Neural cell (in vitro differentiated cells): ENCODE measurements at regions not wholly inside any gene's neighbourhood (a gene's known extent, or its start where the extent isn't known, plus 50 kb on each side); places are given as distances from the start of the nearest gene placed in this dataset.
"Not testable (repeated sequence)": the region's sequence is repeated elsewhere in the genome, so short reads cannot be mapped to it uniquely, and the experiment has no call there.

ENCODE experiments used
- H2AFZ ChIP-seq: fragments of 200-600, 300-800 bp; sonication (generic), shearing (Covaris generic); 2 replicates; pipeline ENCODE4 v1.6.0; 2014; ENCODE audit warnings: low read depth, mild to moderate bottlenecking, antibody characterized with exemption, low read length, moderate library complexity
- H3F3A ChIP-seq: fragments of 200-600 bp; shearing (Covaris generic); 2 replicates; pipeline ENCODE4 v1.6.1; 2016; ENCODE audit warnings: mild to moderate bottlenecking, moderate library complexity, mixed read lengths, antibody characterized with exemption, low read length; ENCODE audit not compliant: insufficient read depth, poor library complexity, severe bottlenecking
- H3K27ac ChIP-seq: fragments of 200-600, 300-800 bp; sonication (generic), shearing (Covaris generic); 2 replicates; pipeline ENCODE4 v1.5.1; 2014; ENCODE audit warnings: mild to moderate bottlenecking, low read length, moderate library complexity
- H3K27me3 ChIP-seq: fragments of 300-800, 200-600 bp; sonication (generic), shearing (Covaris generic); 2 replicates; pipeline ENCODE4 v1.6.0; 2014; ENCODE audit warnings: mild to moderate bottlenecking, low read depth, low read length, moderate library complexity; ENCODE audit not compliant: insufficient read depth
- H3K36me3 ChIP-seq: fragments of 300-800, 200-600 bp; sonication (generic), shearing (Covaris generic); 2 replicates; pipeline ENCODE4 v1.5.1; 2014; ENCODE audit warnings: mild to moderate bottlenecking, antibody characterized with exemption, low read length, moderate library complexity; ENCODE audit not compliant: insufficient read depth
- H3K4me2 ChIP-seq: fragments of 300-800, 200-600 bp; sonication (generic), shearing (Covaris generic); 2 replicates; pipeline ENCODE4 v1.6.0; 2014; ENCODE audit warnings: mild to moderate bottlenecking, low read length
- H3K4me3 ChIP-seq: fragments of 300-800, 200-600 bp; sonication (generic), shearing (Covaris generic); 2 replicates; pipeline ENCODE4 v1.5.1; 2014; ENCODE audit warnings: mild to moderate bottlenecking, low read length, moderate library complexity
- H3K79me2 ChIP-seq: fragments of 200-600 bp; shearing (Covaris generic); replicated peaks from 2 replicates; pipeline ENCODE4 v1.6.0; 2014; ENCODE audit warnings: mild to moderate bottlenecking, low read length, moderate library complexity; ENCODE audit not compliant: insufficient read depth
- H3K9ac ChIP-seq: fragments of 300-800, 200-600 bp; sonication (generic), shearing (Covaris generic); 2 replicates; pipeline ENCODE4 v1.6.1; 2016; ENCODE audit warnings: mild to moderate bottlenecking, low read length, mixed read lengths
- H3K9me2 ChIP-seq: fragments of 200-600 bp; shearing (Covaris generic); 2 replicates; pipeline ENCODE4 v1.6.1; 2016; ENCODE audit warnings: mild to moderate bottlenecking, low read length, mixed read lengths; ENCODE audit not compliant: insufficient read depth
- H3K9me3 ChIP-seq: fragments of 200-600, 300-800 bp; sonication (generic), shearing (Covaris generic); 2 replicates; pipeline ENCODE4 v1.6.1; 2016; ENCODE audit warnings: mild to moderate bottlenecking, mixed run types, low read length, moderate library complexity, mixed read lengths
- H4K20me1 ChIP-seq: fragments of 200-600 bp; shearing (Covaris generic); 2 replicates; pipeline ENCODE4 v1.6.1; 2016; ENCODE audit warnings: mild to moderate bottlenecking, mixed run types; ENCODE audit not compliant: insufficient read depth
- CTCF ChIP-seq: fragments of 450-650 bp; IDR thresholded peaks from 2 replicates; pipeline ENCODE4 v1.5.1; 2014; ENCODE audit warnings: antibody characterized with exemption, mild to moderate bottlenecking, moderate library complexity; ENCODE audit not compliant: poor library complexity, severe bottlenecking
- EP300 ChIP-seq: fragments of 450-650 bp; conservative IDR thresholded peaks from 2 replicates; pipeline ENCODE4 v1.6.1; 2014; ENCODE audit warnings: antibody characterized with exemption, mild to moderate bottlenecking, moderate library complexity; ENCODE audit not compliant: poor library complexity, severe bottlenecking
- EZH2 ChIP-seq: fragments of 200-600, 300-800 bp; shearing (Covaris generic), sonication (generic); IDR thresholded peaks from 2 replicates; pipeline ENCODE4 v1.6.1; 2014; ENCODE audit warnings: antibody characterized with exemption, low read length, borderline replicate concordance, mild to moderate bottlenecking; ENCODE audit not compliant: insufficient read depth, poor library complexity, severe bottlenecking
- MXI1 ChIP-seq: fragments of 450-650 bp; conservative IDR thresholded peaks from 2 replicates; pipeline ENCODE4 v1.6.1; 2014; ENCODE audit warnings: antibody characterized with exemption, mild to moderate bottlenecking; ENCODE audit not compliant: poor library complexity, severe bottlenecking
- POLR2AphosphoS5 ChIP-seq: IDR thresholded peaks from 2 replicates; pipeline ENCODE4 v1.6.1; 2012
- RAD21 ChIP-seq: fragments of 450-650 bp; conservative IDR thresholded peaks from 2 replicates; pipeline ENCODE4 v1.6.1; 2014; ENCODE audit warnings: antibody characterized with exemption, mild to moderate bottlenecking, moderate library complexity
- SMC3 ChIP-seq: fragments of 450-650 bp; conservative IDR thresholded peaks from 2 replicates; pipeline ENCODE4 v1.6.1; 2014; ENCODE audit warnings: antibody characterized with exemption, mild to moderate bottlenecking, moderate library complexity; ENCODE audit not compliant: poor library complexity
- TAF1 ChIP-seq: IDR thresholded peaks from 2 replicates; pipeline ENCODE4 v1.6.1; 2012; ENCODE audit warnings: low read depth
- TF ChIP-seq, protein P1 (sequence below): IDR thresholded peaks from 2 replicates; pipeline ENCODE4 v1.6.1; 2012; ENCODE audit warnings: borderline replicate concordance

- Histone ChIP-seq H3K9me3 (no peaks in the 10 kb centered on the region), H3F3A (no peaks in the 10 kb centered on the region), H4K20me1 (no peaks in the 10 kb centered on the region), H3K27me3 (no peaks in the 10 kb centered on the region), H2AFZ (no peak overlapping the region), H3K79me2 (no peaks in the 10 kb centered on the region), H3K27ac (no peak overlapping the region), H3K4me3 (no peak overlapping the region), H3K4me2 (no peak overlapping the region), H3K36me3 (no peaks in the 10 kb centered on the region), H3K9me2 (no peaks in the 10 kb centered on the region), H3K9ac (no peak overlapping the region)
- TF ChIP-seq TAF1 = no peak
- TF ChIP-seq POLR2AphosphoS5 = no peak
- TF ChIP-seq, protein P1, sequence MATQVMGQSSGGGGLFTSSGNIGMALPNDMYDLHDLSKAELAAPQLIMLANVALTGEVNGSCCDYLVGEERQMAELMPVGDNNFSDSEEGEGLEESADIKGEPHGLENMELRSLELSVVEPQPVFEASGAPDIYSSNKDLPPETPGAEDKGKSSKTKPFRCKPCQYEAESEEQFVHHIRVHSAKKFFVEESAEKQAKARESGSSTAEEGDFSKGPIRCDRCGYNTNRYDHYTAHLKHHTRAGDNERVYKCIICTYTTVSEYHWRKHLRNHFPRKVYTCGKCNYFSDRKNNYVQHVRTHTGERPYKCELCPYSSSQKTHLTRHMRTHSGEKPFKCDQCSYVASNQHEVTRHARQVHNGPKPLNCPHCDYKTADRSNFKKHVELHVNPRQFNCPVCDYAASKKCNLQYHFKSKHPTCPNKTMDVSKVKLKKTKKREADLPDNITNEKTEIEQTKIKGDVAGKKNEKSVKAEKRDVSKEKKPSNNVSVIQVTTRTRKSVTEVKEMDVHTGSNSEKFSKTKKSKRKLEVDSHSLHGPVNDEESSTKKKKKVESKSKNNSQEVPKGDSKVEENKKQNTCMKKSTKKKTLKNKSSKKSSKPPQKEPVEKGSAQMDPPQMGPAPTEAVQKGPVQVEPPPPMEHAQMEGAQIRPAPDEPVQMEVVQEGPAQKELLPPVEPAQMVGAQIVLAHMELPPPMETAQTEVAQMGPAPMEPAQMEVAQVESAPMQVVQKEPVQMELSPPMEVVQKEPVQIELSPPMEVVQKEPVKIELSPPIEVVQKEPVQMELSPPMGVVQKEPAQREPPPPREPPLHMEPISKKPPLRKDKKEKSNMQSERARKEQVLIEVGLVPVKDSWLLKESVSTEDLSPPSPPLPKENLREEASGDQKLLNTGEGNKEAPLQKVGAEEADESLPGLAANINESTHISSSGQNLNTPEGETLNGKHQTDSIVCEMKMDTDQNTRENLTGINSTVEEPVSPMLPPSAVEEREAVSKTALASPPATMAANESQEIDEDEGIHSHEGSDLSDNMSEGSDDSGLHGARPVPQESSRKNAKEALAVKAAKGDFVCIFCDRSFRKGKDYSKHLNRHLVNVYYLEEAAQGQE = no peak
- no peak for TF ChIP-seq CTCF
- TF ChIP-seq EZH2 = no peak
- TF ChIP-seq RAD21 = no peak
- no peak for TF ChIP-seq SMC3
- no peak for TF ChIP-seq MXI1
- TF ChIP-seq EP300 = no peak
Observed at GRCh38 chr4:159950707-159951106, 847.8 kb downstream of the RAPGEF2 start.

DNA sequence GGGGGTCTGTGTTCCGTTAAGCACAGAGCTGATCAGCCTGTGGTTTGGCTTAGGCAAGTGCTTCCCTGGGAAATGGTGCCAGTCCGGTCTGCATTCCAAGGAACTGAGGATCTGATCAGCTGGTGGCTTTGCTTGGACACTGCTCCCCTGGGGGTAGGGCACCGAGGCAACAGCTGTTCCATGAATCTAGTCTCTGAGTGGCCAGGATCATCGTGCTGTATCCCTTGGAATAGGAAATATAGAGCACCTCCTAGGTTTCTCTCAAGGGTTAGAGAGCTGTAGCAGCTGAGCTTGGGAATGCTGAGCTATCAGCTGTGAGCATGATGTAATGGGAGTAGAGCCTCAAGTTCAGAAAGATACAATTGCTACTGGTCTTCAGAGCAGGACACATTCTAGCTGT, 863.9 kb downstream of the RAPGEF2 start:
- Histone ChIP-seq H3K9ac (no peak overlapping the region), H3K4me2 (no peak overlapping the region), H3K9me2 (no peaks in the 10 kb centered on the region), H3K79me2 (no peaks in the 10 kb centered on the region), H3K9me3 (no peaks in the 10 kb centered on the region), H3K27ac (no peak overlapping the region), H4K20me1 (no peaks in the 10 kb centered on the region), H3K27me3 (no peaks in the 10 kb centered on the region), H3K4me3 (no peak overlapping the region), H3F3A (no peaks in the 10 kb centered on the region), H3K36me3 (no peaks in the 10 kb centered on the region), H2AFZ (no peak overlapping the region)
- TF ChIP-seq TAF1 (no peak), CTCF (no peak), EP300 (no peak), SMC3 (no peak), EZH2 (no peak), RAD21 (no peak), POLR2AphosphoS5 (no peak), MXI1 (no peak)
- TF ChIP-seq, protein P1 = no peak

DNA sequence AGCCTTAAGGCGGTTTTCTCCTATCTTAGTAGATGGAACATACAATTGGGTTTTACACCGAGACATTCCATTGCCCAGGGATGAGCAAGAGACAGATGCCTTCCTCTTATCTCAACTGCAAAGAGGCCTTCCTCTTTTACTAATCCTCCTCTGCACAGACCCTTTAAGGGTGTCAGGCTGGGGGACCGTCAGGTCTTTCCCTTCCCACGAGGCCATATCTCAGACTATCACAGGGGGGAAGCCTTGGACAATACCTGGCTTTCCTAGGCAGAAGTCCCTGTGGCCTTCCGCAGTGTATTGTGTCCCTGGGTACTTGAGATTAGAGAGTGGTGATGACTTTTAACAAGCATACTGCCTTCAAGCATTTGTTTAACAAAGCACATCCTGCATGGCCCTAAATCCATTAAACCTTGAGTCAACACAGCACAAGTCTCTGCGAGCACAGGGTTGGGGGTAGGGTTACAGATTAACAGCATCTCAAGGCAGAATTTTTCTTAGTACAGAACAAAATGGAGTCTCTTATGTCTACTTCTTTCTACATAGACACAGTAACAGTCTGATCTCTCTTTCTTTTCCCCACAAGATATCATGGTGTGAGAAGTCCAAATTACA, 874.1 kb downstream of the RAPGEF2 start:
- H3F3A ChIP-seq, H3K27ac ChIP-seq, H3K9me3 ChIP-seq, H3K9ac ChIP-seq, H3K36me3 ChIP-seq, H3K4me2 ChIP-seq, H4K20me1 ChIP-seq, H3K9me2 ChIP-seq, H3K79me2 ChIP-seq, H3K4me3 ChIP-seq, H3K27me3 ChIP-seq, H2AFZ ChIP-seq: not testable (repeated sequence)
